ENCODE measurements at regions not wholly inside any gene's neighbourhood (a gene's known extent, or its start where the extent isn't known, plus 50 kb on each side); places are given as distances from the start of the nearest gene placed in this dataset.

DNA sequence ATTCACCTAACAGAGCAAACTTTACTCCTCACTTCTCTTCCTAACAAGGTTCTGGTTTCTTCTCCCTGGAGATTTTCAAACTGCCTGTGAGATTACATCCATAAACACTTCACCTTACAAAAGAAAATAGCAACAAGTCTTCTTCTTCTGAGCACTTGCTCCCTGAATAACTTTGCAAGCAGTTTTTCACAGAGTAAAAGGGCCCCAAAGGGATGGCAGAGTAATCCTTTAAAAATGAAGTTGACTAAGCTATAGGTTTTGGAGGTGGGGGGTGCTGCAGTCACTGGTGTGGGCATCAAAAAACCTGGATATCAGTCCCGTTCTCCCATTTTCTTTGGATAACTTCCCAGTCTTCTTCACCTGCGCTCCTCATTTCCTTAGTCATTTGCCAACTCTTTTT lies 484.9 kb downstream of the MIAT start:
- Mint-ChIP-seq H3K27me3 (ENCODE audit: low read depth) (peaks cover 3% of the 10 kb centered on the region), H3K4me1 (peaks cover 8% of the 10 kb centered on the region)

DNA sequence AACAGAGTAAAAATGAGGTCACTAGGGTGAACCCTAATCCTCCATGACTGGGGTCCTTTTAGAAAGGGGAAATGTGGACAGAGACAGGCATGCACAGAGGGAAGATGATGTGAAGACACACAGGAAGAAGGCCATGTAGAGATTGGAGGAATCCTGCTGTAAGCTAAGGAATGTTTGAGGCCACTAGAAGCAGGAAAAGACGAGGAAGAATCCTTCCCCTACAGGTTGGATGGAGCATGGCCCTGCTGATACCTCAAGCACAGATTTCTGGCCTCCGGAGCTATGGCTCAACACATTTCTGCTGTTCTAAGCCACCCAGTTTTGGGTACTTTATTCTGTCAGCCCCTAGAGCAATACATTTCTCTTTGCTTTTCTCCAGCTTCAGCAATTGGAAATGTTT lies 486.9 kb downstream of the MIAT start:
- Mint-ChIP-seq H3K27ac (ENCODE audit: unreplicated experiment) (peak overlapping the region; percentile 10), H3K9me3 (no peaks in the 10 kb centered on the region), H3K4me1 (peaks cover 8% of the 10 kb centered on the region), H3K4me3 (no peak overlapping the region), H3K27me3 (ENCODE audit: low read depth) (peaks cover 3% of the 10 kb centered on the region), H3K36me3 (ENCODE audit: low read depth) (no peaks in the 10 kb centered on the region)
- TF ChIP-seq, protein P1, sequence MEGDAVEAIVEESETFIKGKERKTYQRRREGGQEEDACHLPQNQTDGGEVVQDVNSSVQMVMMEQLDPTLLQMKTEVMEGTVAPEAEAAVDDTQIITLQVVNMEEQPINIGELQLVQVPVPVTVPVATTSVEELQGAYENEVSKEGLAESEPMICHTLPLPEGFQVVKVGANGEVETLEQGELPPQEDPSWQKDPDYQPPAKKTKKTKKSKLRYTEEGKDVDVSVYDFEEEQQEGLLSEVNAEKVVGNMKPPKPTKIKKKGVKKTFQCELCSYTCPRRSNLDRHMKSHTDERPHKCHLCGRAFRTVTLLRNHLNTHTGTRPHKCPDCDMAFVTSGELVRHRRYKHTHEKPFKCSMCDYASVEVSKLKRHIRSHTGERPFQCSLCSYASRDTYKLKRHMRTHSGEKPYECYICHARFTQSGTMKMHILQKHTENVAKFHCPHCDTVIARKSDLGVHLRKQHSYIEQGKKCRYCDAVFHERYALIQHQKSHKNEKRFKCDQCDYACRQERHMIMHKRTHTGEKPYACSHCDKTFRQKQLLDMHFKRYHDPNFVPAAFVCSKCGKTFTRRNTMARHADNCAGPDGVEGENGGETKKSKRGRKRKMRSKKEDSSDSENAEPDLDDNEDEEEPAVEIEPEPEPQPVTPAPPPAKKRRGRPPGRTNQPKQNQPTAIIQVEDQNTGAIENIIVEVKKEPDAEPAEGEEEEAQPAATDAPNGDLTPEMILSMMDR (conservative IDR thresholded peaks at IDR 0.05), result no peak
- DNase-seq (ENCODE audit: low read depth, low spot score), result no peak

More for the DNA sequence above, 484.9 kb downstream of the MIAT start:
- TF ChIP-seq, protein P1 (conservative IDR thresholded peaks at IDR 0.05), result no peak
- no peak for DNase-seq (ENCODE audit: low read depth, low spot score)
- no peak overlapping the region for H3K4me3 Mint-ChIP-seq
- no peak overlapping the region for H3K27ac Mint-ChIP-seq (ENCODE audit: unreplicated experiment)
- no peaks in the 10 kb centered on the region for H3K36me3 Mint-ChIP-seq (ENCODE audit: low read depth)
- no peaks in the 10 kb centered on the region for H3K9me3 Mint-ChIP-seq

DNA sequence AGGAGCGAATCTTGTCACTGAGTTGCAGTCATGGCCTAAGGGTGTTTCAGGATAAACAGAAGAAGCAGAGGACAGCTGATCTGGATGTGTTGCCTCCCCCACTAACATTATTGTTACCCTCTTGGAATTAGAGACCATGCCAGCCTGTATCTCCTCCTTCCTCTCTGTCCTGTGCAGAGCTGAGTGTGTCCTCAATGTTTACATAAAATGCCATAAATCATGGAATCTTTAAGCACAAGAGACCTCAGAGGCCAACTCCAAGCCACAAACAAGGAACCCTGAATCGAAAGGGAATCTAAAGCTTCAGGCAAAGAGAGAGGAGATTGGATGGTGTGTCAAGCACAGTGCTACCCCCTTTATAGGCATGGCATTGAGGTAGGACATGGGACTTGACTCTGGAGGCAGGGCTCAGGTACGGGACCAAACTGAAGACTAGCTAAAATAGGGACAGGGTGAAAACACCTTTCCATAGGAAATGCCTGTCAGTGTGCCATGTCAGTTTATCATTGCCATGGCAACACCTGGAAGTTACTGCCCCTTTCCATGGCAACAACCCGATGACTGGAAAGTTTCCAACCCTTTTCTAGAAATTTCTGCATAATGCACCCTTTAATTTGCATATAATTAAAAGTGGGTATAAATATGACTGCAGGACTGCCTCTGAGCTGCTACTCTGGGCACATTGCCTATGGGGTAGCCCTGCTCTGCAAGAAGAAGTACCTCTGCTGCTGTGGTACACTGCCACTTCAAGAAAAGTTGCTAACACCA lies 489.7 kb downstream of the MIAT start:
- H3K4me3 Mint-ChIP-seq, result no peak overlapping the region
- DNase-seq (ENCODE audit: low read depth, low spot score), result no peak
- H3K27me3 Mint-ChIP-seq (ENCODE audit: low read depth), result peaks cover 3% of the 10 kb centered on the region
- TF ChIP-seq, protein P1 (conservative IDR thresholded peaks at IDR 0.05), result no peak
- no peaks in the 10 kb centered on the region for H3K36me3 Mint-ChIP-seq (ENCODE audit: low read depth)
- no peak overlapping the region for H3K27ac Mint-ChIP-seq (ENCODE audit: unreplicated experiment)
- peaks cover 2% of the 10 kb centered on the region for H3K9me3 Mint-ChIP-seq
- peaks cover 21% of the 10 kb centered on the region for H3K4me1 Mint-ChIP-seq

DNA sequence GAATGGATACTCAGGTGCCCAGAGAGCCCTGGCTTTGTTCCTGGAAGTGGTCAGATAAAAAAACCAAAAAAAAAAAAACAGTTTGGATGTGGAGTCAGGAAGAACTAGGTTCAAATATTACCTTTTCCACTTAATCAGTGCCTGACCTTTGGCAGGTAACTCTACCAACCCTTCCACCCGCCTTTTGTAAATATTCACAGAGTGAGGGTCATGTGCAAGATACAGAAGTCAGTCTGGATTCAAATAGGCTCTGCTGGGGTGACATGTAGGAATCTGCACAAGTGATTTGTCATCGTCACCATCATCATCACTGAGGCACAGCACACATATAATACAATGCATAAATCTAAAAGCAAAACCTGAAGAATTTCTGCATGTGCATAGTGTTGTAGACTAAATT lies 490.7 kb downstream of the MIAT start:
- TF ChIP-seq, protein P1 (conservative IDR thresholded peaks at IDR 0.05), result no peak
- Mint-ChIP-seq H3K27ac (ENCODE audit: unreplicated experiment) (no peak overlapping the region), H3K4me1 (peaks cover 21% of the 10 kb centered on the region), H3K9me3 (peaks cover 9% of the 10 kb centered on the region), H3K36me3 (ENCODE audit: low read depth) (no peaks in the 10 kb centered on the region), H3K27me3 (ENCODE audit: low read depth) (peaks cover under 1% of the 10 kb centered on the region), H3K4me3 (no peak overlapping the region)
- no peak for DNase-seq (ENCODE audit: low read depth, low spot score)

DNA sequence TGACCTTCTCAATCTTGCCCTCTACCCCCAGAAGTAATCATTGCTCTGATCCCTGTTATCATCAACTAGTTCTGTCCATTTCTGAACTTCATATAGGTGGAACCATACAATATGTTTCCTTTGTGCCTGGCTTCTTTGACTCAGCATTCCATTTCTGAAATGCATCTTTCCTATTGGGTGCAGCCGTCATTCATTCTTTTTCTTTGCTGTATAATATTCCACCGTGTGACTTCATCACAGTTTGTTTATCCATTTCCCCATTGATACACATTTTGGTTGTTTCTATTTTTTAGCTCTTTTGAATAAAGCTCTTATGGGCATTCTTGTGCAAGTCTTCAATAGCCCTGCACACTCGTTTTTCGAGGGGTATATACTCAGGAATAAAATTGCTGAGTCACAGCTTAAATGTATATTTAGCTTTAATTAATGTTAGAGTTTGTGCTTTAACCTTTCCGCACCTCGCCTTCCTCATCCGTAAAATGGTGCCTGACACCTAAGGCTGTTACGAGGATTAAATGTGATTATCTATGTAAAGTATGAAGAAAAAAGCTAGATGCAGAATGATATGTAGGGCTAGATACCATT lies 491.6 kb downstream of the MIAT start:
- DNase-seq (ENCODE audit: low read depth, low spot score), result no peak
- TF ChIP-seq, protein P1 (conservative IDR thresholded peaks at IDR 0.05), result no peak
- Mint-ChIP-seq H3K27me3 (ENCODE audit: low read depth) (no peaks in the 10 kb centered on the region), H3K36me3 (ENCODE audit: low read depth) (no peaks in the 10 kb centered on the region), H3K4me1 (peaks cover 21% of the 10 kb centered on the region), H3K4me3 (no peak overlapping the region), H3K27ac (ENCODE audit: unreplicated experiment) (no peak overlapping the region), H3K9me3 (peaks cover 9% of the 10 kb centered on the region)
